Dermis microvascular lymphatic vessel endothelial cell (primary cell): ENCODE measurements at regions not wholly inside any gene's neighbourhood (a gene's known extent, or its start where the extent isn't known, plus 50 kb on each side); places are given as distances from the start of the nearest gene placed in this dataset.
"Not testable (repeated sequence)": the region's sequence is repeated elsewhere in the genome, so short reads cannot be mapped to it uniquely, and the experiment has no call there.

ENCODE experiments used
- DNase-seq, 2 donors: peaks; one replicate each; pipeline versions ENCODE4 v3.0.0 to v3.0.0-alpha.2; 2010; ENCODE audit warnings: low read depth in 2 of 2

DNA sequence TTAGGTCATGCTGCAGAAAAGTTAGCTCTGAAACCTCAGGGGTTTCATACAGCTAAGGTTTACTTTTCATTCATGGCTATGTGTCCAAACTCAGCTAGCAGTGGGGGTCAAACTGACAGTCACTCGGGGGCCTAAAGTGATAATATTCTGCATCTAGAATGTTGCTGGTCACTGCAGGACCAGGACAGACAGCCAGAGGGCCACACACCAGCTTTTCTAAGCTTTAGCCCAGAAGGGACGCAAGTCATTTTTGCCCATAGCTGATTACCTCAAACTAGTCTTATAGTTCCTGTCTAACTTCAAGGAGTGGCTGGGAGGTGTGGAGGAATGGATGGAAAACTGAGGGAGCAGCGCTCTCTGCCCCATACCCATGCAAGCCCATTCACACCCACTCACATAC, 163.0 kb upstream of the NLRP1 start:
- no peak for DNase-seq

DNA sequence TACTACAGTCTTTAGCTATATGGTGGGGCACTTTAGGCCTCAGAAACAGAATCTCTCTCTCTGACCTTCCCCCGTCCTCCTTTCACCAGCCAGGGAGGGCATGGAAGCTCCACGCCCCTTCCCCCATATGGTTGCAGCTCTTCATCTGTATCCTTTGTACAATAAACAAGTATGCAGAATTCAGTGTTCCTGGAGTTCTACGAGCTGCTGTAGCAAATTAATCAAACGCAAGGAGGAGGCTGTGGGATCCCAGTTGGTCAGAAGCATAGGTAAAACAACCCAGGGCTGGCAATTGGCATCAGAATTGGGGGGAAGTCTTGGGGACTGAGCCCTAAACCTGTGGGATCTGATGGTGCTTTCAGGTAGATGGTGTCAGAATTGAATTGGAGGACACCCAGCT, 163.7 kb upstream of the NLRP1 start:
- DNase-seq: no peak

DNA sequence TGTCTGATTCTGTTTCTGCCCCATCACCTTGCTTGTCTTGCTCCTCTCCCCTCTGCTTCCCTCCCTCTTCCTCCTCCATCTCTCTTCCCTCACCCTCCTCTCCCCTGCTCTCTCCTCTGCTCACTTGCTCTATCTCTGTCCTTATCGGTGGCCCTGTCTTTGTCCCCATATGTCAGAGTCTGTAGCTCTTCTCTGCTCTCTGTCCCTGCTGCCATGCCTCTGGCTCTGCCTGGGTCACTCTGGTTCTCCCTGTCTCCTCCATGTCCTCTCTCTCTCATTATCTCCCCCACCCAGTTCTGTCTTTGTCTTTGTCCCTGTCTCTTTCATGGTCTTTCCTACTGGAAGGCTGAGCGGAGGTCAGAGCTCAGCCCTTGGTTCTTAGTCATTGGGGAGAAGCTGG, 169.1 kb upstream of the NLRP1 start:
- no peak for DNase-seq

DNA sequence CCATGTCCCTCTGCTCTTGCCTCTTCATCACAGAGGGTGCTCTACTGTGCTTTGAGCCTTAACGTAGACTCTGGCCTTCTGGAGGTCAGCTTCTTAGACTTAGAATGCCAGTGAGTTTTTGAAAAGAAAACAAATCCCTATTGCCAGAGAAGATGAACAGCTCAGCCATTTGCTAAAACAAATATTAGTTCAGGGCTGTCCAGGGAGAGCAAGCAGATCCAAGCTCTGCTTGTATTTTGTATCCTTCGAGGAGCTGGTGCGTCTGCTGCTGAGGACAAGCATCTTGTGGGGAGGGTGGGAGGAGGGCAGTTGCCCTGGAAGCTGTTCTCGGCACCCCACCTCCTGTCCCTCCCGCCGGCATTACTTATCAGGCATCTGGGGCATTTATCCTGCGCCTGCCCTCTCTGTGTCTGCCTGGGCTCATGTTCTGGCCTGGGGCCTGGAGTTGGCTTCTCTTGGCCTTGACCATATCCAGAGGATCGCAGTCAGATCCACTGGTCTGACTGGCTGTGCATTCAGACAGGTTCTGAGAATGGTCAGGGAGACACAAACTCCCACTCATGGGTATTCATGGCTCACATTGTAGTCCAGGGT, 173.1 kb upstream of the NLRP1 start:
- DNase-seq: no peak

DNA sequence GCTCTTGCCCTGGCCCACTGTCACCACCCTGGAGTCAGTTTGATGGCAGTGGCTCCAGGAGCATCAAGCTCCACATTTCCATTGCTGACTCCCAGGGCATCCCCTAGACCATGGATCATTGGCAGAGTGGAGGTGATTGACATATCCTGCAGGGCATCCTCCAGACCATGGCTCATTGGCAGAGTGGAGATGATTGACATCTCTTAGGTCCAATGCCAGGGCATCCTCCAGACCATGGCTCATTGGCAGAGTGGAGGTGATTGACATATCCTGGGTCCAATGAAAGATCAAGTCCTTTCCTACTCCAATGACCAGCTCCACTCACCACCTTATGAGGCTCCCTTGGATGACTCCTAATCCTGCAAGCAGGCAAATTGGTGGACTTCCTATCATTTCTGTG, 174.3 kb upstream of the NLRP1 start:
- DNase-seq: peak; percentile 6 to 68

DNA sequence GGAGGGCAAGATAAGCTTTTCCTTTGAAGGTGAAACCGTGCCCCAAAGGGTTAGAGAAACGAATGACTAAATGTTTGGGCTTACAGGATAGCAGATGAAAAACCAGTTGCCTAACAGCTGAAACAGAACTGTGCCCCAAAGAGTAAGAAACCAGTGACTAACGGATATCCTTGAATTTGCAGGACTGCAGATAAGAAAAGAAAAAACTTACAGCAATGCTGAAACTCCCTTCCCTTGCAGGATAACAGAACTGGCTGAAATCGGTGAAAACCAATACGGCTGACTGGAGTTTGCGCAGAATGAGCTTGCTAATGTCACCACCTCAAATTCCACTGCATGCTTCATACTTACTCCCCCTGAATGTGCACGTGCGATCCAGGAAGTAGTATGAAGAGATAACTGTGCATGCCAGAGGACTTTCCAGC, 175.2 kb upstream of the NLRP1 start:
- DNase-seq: peak; percentile 7 to 27

DNA sequence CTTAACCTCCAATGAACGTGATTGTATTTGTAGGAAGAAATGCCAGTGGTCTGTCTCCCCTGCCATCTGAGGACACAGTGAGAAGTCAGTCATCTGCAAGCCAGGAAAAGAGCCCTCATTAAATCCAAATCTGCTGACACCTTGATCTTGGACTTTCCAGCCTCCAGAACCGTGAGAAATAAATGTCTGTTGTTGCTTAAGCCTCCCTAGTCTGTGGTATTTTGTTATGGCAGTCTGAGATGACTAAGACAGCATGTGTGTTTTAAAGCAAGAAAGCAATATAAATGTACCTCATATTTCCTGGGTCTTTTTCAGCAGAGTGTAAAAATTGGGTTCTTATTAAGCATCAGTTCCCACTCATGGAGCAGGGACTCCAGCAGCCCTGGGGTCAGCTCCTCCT, 177.9 kb upstream of the NLRP1 start:
- DNase-seq: no peak

DNA sequence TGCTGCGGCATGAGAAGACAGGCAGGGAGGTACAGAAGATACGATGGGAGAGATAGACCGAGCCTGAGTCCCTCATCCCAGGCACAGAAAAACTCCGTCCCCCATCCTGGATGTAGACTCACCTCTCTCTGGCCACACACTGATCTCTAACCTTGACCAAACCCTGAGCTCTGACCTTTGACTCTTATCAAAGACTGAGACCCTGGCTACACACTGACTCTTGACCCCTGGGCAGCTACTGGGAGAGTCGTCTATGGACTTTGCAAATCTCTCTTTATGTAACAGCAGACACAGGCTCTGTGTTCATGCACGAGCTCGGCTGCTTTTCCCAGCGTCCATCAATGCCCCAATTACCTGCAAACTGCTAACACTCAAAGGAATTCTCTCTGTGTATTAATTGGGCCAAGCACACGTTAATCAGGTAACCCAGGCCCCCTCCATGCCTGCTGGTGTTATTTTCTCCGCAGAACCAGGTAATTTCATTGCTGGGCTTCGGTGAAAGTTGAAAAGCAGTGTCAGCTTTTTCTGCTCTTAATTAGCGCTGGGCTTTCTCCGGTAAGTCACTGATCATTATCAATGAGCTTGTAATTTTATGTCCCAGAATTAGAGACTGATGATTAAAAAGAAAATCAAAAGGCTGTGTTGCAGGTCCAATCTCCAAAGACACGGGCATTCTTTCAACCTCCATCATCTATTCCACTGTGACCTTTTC, 179.4 kb upstream of the NLRP1 start:
- no peak for DNase-seq

DNA sequence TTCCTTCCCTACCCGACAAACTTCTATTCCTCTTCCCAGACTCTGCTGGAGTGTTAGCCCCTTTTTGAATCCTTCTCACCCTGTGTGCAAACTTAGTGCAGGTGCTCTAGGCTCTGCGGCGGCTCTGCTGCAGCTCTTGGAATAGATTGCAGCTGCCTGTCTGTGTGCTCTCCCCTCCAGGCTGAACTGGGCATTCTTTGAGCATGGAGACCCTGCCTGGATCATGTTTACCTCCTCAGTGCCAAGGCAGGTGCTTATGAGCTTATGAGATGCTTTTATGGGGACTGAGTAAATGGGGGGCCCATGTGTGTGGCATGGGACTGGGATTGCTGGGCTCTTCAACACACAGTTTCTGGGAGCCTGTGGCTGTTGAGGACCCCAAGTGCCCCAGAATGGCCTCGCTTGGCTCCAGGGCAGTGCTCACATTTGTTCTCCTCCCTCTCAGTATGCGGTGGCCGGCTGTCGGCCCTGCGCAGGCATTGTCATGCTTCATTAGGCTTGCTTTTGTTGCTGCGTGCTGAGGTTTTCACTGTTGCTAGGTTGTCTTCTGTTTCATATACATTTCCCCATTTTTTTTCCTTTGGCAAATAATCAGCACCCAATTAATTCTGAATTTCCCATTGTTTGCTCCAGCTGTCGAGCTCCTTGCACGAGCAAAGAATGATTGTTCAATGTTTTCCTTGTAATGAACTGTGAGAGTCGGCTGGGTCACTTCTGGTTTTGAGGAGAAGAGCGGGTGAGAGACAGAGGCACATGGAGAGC, 185.5 kb upstream of the NLRP1 start:
- no peak for DNase-seq

DNA sequence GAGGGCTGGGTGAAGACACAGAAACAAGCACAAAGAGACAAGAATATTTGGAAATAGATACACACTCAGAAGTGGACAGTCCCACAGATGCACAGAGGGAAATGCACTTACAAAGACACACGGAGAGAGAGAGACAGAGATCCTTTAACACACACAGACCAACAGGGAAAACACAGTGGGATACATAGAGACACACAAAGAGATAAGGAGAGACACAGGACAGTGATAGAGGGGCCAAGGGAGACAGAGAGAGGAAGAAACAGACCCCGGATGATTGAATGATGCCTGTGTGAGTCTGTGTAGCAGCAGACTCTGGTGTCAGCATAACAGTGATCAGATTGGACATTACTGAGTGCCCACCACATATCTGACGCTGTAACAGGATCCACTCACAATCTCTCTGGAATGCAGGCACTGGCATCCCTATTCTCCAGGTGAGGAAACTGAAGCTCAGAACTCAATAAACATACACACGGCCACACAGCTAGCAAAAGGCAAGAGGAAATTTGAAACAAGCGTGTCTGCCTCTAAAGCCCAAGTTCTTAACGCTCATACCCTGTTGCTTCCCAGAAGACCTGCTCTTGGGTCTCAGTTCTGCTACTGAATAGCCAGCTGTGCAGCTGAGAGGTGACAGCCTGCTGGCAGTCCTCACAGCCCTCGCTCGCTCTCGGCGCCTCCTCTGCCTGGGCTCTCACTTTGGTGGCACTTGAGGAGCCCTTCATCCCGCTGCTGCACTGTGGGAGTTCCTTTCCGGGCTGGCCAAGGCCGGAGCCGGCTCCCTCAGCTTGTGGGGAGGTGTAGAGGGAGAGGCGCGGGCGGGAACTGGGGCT, 186.3 kb upstream of the NLRP1 start:
- DNase-seq: no peak

DNA sequence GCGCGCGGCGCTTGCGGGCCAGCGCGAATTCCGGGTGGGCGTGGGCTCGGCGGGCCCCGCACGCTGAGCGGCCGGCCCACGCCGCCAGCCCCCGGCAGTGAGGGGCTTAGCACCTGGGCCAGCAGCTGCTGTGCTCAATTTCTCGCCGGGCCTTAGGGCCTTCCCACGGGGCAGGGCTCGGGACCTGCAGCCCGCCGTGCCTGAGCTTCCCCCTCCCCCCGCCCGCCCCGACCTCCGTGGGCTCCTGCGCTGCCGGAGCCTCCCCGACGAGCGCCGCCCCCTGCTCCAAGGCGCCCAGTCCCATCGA, 186.9 kb upstream of the NLRP1 start:
- DNase-seq: not testable (repeated sequence)

DNA sequence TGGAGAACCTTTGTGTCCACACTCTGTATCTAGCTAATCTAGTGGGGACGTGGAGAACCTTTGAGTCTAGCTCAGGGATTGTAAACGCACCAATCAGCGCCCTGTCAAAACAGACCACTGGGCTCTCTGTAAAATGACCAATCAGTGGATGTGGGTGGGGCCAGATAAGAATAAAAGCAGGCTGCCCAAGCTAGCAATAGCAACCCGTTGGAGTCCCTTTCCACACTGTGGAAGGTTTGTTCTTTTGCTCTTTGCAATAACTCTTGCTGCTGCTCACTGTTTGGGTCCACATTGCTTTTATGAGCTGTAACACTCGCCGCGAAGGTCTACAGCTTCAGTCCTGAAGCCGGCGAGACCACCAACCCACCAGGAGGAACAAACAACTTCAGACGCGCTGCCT, 187.7 kb upstream of the NLRP1 start:
- not testable (repeated sequence) for DNase-seq

DNA sequence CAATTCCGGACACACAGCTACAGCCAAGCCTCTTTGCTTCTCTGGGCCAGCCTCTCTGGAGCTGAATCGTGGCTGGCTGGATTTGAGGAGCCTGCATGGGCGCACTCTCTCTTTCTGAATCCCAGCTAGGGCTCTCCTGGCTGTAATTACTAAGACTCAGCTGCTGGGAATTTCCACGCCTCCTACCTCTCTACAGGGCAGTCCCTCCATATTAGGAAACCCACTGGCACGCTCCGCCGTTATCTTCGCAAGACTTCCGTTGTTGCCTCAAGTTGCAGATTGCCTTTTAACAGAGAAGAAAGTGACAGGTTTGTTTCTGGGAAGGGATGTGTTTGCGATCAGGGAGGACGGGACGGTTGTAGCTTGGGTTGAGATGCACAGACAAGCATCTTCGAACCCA, 188.4 kb upstream of the NLRP1 start:
- no peak for DNase-seq

DNA sequence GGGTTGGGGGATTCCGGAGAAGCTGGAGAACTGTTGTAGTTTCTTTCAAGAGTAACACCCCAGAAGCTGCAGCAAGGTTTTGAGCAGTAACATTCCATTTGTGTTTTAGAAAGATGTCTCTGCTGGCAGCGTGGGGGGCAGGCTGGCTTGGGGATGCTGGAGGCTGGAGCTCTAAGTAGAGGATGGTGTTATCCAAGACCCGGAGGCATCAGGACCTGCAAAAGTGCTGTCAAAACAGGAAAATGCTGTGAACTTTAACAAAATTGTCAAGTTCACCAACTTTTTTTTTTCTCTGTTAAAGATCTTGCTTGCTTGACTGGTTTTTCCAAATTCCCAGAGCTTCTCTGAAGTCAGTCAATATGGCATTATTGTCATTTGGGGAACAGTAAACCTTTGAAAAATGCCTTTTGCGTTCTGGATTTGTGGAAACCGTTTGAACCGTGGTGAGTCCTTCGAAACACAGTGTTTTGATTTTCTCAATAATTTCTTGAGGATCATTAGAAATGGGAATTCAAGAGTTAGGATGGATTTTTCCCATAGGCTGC, 189.6 kb upstream of the NLRP1 start:
- no peak for DNase-seq

DNA sequence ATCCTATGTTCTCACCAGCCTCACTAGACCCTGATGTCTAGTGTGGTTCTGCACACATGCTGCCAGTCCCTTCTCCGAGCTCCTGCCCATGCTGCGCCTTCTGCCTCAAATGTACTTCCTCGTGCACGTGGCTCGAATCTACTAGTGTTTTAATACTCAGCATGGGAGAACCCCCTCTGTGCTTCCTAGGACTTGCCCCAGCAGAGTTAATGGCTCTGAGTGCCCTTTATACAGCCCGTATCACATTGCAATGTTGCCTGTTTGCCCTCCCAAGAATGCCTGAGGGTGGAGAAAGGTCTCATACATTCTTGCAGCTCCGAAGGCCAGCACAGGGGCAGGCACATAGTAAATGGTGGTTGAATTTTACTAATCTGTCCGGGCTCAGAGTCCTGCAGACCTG, 190.8 kb upstream of the NLRP1 start:
- no peak for DNase-seq

DNA sequence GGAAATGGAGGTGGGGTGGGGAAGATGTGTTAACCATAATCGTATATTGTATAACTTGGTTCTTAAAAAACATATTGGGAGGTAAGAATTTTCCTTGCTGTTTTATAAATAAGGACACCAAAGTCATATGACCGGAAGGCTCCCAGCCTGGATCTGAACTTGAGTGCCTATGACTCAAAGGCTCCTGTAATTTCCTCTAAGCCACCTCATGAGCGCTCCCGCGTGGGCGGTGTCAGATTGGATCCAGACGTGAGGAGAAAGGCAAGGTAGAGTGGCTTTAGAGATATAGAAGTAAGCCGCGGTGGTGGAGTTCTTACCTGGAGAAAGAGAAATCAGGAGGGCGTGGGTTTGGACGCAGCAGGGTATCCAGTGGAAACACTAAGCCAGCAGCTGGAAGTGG, 196.2 kb upstream of the NLRP1 start:
- peak in 1 of 2 donors; percentile 40 for DNase-seq

DNA sequence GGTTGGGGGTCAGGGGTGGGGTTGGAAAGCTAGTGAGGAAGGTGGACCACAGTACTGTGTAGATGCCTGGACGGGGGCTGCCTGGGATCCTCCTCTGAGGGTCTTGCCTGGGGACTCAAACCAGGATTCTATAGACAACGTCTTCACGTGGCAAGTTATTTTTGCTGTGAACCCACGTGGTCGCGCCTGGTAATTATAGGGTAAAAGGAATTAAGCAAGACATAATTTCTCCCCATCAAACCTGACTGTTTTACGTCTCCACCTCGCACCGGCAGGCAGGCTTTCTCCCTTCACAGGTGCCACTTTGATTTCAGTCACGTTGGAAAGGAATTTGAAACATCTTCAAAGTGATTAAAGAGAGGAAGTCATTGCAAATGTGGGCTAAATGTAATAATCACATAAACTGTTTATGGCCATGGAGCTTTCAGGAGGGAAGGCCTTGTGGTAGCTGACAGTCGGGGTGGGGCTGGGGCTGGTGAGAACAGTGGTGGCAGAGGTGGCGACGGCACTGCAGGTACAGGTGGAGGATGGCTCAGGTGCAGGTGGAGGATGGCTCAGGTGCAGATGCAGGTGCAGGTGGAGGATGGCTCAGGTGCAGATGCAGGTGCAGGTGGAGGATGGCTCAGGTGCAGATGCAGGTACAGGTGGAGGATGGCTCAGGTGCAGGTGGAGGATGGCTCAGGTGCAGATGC, 197.1 kb upstream of the NLRP1 start:
- no peak for DNase-seq

DNA sequence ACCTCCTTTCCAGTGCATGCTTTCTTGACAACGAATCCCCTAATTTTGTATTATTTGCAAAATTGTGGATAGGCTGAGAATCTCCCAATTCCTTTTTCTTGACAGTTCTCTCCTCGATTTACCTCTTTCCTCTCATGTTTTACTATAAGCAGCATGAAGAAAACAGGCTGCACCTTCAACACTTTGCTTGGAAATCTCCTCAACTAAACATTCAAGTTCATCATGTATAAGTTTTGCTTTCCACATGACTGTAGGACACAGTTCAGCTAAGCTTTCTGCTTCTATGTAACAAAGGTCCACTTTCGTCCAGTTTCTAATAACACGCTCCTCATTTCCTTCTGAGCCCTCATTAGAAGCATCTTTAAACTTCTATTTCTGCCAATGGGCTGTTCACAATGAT, 199.0 kb upstream of the NLRP1 start:
- no peak for DNase-seq

DNA sequence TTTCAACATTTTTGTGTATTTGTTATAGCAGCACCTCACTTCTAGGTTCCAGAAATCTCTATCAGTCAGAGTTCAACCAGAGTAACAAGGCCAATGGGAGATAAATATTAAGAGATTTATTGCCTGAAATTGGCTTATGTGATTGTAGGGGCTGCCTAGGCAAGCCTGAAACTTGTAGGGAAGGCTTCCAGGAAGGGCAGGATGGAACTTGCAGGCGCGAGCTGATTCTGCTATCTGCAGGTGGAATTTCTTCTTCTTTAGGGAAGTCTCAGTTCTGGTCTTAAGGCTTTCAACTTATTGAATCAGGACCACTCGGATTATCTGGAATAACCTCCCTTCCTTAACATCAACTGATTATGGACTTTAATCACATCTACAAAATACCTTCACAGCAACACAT, 199.5 kb upstream of the NLRP1 start:
- DNase-seq: no peak

DNA sequence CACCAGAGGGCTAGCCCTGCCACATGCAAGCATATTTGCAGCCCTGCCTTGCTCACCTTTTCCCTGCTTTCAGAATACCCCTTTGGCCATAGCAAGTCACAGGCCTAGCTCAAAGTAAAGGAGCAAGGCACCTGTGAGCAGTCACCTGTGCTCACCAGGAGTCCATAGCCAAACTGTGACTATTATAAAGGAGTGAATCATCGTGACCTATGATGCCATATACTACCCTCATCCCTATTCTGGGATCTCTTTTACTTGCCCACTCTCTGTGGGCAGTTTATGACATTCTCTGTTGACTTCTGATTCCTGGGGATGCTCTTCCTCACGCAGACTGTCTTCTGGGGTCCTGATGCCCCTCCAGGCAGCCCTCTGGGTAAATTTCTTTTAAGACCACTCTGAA, 200.5 kb upstream of the NLRP1 start:
- no peak for DNase-seq

DNA sequence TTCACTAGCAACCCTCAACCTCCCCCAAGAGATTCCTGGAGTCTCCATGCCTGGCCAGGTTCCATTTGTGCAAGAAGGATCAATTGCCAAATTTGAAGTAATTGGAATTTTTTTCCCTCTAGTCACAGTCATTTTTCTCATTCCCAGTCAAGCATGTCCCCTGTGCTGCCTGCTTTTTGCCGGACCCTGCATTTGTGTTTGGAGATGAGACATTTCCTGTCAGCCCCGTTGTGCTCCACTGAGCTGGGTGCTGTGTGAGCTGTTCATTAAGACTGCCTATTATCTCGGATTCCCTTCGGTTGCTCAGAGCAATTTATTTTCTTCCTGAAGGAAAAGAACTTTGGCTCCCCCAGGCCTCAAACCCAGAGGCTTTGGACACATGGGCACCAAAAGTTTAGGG, 201.0 kb upstream of the NLRP1 start:
- peak in 1 of 2 donors; percentile 60 for DNase-seq
